ENCODE measurements at regions not wholly inside any gene's neighbourhood (a gene's known extent, or its start where the extent isn't known, plus 50 kb on each side); places are given as distances from the start of the nearest gene placed in this dataset.

DNA sequence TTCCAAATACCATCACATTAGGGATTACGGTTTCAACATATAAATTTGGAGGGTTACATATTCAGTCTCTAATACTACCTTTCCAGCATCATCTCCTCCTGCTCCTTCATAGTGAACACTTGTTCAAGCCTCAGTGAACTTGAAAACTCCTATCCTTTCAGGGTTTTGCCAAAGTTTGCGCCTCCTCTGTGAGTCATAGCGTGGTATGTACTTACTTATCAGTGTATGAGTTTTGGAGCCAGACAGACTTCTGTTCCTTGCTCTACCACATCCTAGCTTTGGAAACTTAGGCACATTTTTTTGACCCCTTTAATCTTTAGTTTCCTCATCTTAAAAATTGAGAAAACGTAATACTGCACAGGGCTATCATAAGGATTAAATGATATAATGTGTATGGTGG lies 160.1 kb upstream of the ZC3H12C start (continued):
- TF ChIP-seq, protein P1, sequence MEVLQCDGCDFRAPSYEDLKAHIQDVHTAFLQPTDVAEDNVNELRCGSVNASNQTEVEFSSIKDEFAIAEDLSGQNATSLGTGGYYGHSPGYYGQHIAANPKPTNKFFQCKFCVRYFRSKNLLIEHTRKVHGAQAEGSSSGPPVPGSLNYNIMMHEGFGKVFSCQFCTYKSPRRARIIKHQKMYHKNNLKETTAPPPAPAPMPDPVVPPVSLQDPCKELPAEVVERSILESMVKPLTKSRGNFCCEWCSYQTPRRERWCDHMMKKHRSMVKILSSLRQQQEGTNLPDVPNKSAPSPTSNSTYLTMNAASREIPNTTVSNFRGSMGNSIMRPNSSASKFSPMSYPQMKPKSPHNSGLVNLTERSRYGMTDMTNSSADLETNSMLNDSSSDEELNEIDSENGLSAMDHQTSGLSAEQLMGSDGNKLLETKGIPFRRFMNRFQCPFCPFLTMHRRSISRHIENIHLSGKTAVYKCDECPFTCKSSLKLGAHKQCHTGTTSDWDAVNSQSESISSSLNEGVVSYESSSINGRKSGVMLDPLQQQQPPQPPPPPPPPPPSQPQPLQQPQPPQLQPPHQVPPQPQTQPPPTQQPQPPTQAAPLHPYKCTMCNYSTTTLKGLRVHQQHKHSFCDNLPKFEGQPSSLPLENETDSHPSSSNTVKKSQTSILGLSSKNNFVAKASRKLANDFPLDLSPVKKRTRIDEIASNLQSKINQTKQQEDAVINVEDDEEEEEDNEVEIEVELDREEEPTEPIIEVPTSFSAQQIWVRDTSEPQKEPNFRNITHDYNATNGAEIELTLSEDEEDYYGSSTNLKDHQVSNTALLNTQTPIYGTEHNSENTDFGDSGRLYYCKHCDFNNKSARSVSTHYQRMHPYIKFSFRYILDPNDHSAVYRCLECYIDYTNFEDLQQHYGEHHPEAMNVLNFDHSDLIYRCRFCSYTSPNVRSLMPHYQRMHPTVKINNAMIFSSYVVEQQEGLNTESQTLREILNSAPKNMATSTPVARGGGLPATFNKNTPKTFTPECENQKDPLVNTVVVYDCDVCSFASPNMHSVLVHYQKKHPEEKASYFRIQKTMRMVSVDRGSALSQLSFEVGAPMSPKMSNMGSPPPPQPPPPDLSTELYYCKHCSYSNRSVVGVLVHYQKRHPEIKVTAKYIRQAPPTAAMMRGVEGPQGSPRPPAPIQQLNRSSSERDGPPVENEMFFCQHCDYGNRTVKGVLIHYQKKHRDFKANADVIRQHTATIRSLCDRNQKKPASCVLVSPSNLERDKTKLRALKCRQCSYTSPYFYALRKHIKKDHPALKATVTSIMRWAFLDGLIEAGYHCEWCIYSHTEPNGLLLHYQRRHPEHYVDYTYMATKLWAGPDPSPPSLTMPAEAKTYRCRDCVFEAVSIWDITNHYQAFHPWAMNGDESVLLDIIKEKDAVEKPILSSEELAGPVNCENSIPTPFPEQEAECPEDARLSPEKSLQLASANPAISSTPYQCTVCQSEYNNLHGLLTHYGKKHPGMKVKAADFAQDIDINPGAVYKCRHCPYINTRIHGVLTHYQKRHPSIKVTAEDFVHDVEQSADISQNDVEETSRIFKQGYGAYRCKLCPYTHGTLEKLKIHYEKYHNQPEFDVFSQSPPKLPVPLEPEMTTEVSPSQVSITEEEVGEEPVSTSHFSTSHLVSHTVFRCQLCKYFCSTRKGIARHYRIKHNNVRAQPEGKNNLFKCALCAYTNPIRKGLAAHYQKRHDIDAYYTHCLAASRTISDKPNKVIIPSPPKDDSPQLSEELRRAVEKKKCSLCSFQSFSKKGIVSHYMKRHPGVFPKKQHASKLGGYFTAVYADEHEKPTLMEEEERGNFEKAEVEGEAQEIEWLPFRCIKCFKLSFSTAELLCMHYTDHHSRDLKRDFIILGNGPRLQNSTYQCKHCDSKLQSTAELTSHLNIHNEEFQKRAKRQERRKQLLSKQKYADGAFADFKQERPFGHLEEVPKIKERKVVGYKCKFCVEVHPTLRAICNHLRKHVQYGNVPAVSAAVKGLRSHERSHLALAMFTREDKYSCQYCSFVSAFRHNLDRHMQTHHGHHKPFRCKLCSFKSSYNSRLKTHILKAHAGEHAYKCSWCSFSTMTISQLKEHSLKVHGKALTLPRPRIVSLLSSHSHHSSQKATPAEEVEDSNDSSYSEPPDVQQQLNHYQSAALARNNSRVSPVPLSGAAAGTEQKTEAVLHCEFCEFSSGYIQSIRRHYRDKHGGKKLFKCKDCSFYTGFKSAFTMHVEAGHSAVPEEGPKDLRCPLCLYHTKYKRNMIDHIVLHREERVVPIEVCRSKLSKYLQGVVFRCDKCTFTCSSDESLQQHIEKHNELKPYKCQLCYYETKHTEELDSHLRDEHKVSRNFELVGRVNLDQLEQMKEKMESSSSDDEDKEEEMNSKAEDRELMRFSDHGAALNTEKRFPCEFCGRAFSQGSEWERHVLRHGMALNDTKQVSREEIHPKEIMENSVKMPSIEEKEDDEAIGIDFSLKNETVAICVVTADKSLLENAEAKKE (CRISPR knock-in tag; IDR thresholded peaks at IDR 0.05), result no peak
- TF ChIP-seq EZH2phosphoT487 (IDR thresholded peaks at IDR 0.05; ENCODE audit: unreplicated experiment), result no peak
- TF ChIP-seq STAT1 (IDR thresholded peaks at IDR 0.05; ENCODE audit: unreplicated experiment), result no peak
- no peak for TF ChIP-seq POLR2AphosphoS5 (IDR thresholded peaks at IDR 0.05; ENCODE audit: low read depth)
- no peak for TF ChIP-seq EZH2 (IDR thresholded peaks at IDR 0.05; ENCODE audit: low read depth, unreplicated experiment)
- TF ChIP-seq, protein P2, sequence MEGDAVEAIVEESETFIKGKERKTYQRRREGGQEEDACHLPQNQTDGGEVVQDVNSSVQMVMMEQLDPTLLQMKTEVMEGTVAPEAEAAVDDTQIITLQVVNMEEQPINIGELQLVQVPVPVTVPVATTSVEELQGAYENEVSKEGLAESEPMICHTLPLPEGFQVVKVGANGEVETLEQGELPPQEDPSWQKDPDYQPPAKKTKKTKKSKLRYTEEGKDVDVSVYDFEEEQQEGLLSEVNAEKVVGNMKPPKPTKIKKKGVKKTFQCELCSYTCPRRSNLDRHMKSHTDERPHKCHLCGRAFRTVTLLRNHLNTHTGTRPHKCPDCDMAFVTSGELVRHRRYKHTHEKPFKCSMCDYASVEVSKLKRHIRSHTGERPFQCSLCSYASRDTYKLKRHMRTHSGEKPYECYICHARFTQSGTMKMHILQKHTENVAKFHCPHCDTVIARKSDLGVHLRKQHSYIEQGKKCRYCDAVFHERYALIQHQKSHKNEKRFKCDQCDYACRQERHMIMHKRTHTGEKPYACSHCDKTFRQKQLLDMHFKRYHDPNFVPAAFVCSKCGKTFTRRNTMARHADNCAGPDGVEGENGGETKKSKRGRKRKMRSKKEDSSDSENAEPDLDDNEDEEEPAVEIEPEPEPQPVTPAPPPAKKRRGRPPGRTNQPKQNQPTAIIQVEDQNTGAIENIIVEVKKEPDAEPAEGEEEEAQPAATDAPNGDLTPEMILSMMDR (conservative IDR thresholded peaks at IDR 0.05; ENCODE audit: low read depth in 2 of 2), result no peak
- no peak for TF ChIP-seq ZNF114 (CRISPR knock-in tag; IDR thresholded peaks at IDR 0.05)

DNA sequence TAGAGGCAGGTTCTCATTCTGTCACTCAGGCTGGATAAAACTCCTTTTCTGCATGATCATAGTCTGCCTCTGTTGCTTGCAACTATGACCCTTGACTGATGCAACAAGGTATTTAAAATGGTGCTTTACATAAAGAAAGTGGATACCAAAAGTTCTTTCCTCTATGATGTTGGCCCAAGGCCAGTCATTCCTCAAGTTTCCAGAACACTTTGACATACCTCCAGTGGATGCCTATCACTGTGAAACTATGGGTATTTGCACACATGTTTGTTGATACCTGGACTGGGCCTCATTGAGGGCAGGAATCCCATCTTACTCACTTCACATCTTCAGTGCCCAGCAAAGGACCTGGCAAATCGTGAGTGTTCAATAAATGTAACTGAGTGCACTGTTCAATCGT lies 159.0 kb upstream of the ZC3H12C start:
- Histone ChIP-seq H3K4me1 (ENCODE audit: insufficient read depth) (no peaks in the 10 kb centered on the region), H3K27ac (ENCODE audit: low read depth) (no peak overlapping the region), H3K4me2 (no peak overlapping the region), H3F3A (replicated peaks; ENCODE audit: low read depth) (no peaks in the 10 kb centered on the region), H2AFZ (peak overlapping the region; percentile 50; the same call in 1 of the 2 replicates), H3K9me2 (ENCODE audit: insufficient read depth) (no peaks in the 10 kb centered on the region), H3K79me2 (replicated peaks; ENCODE audit: insufficient read depth) (no peaks in the 10 kb centered on the region), H3K27me3 (ENCODE audit: insufficient read depth) (no peaks in the 10 kb centered on the region), H4K20me1 (replicated peaks; ENCODE audit: insufficient read depth) (no peaks in the 10 kb centered on the region), H3K36me3 (ENCODE audit: insufficient read depth) (no peaks in the 10 kb centered on the region), H3K4me3 (no peak overlapping the region)
- no peaks in the 10 kb centered on the region for H3K9me3 Mint-ChIP-seq
- H3K4me3 Mint-ChIP-seq, result no peak overlapping the region
- DNase-seq (ENCODE audit: low spot score) (no peak), ATAC-seq (no peak)
- no peaks in the 10 kb centered on the region for H3K27me3 Mint-ChIP-seq (ENCODE audit: insufficient read depth, low read depth, poor library complexity)
- no peaks in the 10 kb centered on the region for H3K36me3 Mint-ChIP-seq (ENCODE audit: low read depth)
- no peak overlapping the region for H3K27ac Mint-ChIP-seq
- no peaks in the 10 kb centered on the region for H3K4me1 Mint-ChIP-seq
- TF ChIP-seq ZNF331 (CRISPR knock-in tag; IDR thresholded peaks at IDR 0.05; ENCODE audit: low read depth) (no peak), EZH2 (IDR thresholded peaks at IDR 0.05; ENCODE audit: low read depth, unreplicated experiment) (no peak), STAT1 (IDR thresholded peaks at IDR 0.05; ENCODE audit: unreplicated experiment) (no peak), ZNF114 (CRISPR knock-in tag; IDR thresholded peaks at IDR 0.05) (no peak)
- TF ChIP-seq, protein P1 (CRISPR knock-in tag; IDR thresholded peaks at IDR 0.05), result no peak
